ENCODE measurements at regions not wholly inside any gene's neighbourhood (a gene's known extent, or its start where the extent isn't known, plus 50 kb on each side); places are given as distances from the start of the nearest gene placed in this dataset.

DNA sequence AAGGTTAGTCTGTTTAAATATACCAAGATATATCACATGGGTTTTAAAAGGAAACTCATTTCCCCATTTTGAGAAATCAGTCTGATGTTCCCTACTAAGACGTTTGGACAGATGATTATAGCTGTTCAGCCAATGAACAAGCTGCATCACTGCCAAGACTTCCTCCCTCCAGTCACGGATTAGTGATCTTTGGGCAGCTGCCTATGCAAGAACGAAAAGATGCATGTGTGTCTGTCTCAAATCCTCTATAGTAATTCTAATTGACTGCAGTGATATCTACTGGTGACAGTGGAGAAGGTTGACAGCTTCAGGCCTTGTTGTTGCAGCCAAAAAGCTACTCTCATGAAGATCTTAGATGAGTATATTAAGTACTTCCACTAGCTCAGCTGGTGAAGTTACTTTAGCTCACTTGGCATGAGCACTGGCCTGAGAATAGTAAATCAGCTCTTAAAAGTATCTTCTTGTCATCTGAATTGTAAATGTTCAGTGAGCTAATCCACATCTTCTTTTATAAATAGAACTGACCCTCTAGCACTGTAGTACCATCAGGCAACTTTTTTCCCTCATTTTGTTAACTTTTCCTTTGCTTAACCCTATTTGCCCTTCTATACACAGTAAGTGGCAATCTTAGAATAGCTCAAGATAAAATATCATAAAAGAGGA lies 134.5 kb upstream of the PCDH10 start:
- no peak for DNase-seq (ENCODE audit: low read depth, low spot score)

- no peak for DNase-seq (ENCODE audit: low read depth, low spot score)
Observed at GRCh38 chr4:133045288-133045687, 103.8 kb upstream of the PCDH10 start.

DNA sequence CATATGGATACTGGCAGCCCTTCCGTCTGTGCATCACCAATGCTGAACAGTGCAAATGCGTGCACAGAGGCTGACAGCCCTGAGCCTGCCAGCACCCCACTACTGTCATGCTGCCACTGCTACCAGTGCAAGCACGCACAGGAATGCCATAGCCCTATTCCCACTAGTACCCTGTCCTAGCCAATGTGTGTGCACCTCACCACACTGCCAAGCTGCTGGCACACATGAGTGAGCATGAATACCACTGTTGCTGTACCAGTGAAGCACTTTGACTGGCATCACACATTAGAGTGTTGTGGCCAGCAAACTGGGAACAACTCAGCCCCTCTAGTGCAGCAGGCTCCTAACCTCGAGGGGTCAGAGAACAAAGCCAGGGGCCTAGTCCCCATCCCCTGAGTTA lies 102.9 kb upstream of the PCDH10 start:
- no peak for DNase-seq (ENCODE audit: low read depth, low spot score)

GRCh38 chr4:133058701-133059100 lies 90.4 kb upstream of the PCDH10 start:
- DNase-seq (ENCODE audit: low read depth, low spot score): no peak

- no peak for DNase-seq (ENCODE audit: low read depth, low spot score)
Observed at GRCh38 chr4:133059117-133059516, 90.0 kb upstream of the PCDH10 start.

DNA sequence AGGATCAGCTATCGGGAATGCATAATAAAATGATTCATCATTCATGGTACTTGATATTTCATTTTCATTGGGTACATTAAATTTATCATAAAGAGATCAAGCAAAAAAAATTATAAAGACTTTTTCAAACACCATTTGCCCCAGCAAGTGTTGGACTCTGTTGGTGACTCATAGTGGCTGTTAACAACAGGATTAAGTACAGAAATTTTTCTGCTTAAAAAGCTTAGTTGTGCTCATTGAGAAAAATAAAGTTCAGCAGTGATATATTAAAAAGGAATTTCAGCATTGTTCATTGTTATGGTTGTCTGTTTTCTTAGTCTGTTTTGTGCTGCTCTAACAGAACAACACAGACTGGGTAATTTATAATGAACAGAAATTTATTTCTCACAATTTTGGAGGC lies 86.2 kb upstream of the PCDH10 start:
- no peak for DNase-seq (ENCODE audit: low read depth, low spot score)

DNA sequence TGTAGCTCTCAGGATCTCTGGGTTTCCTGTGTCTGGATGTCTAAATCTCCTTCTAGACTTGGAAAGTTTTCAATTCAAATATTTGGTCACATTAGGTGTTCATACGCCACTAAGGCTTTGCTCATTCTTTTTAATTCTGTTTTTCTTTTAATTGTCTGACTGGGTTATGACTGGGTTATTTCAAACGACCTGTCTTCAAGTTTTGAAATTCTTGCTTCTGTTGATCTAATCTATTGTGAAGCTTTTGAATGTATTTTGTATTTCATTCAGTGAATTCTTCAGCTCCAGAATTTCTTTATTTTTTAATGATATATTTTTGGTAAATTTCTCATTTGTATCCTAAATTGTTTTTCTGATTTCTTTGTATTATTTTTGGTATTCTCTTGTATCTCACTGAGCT lies 81.0 kb upstream of the PCDH10 start:
- DNase-seq (ENCODE audit: low read depth, low spot score): no peak

- DNase-seq (ENCODE audit: low read depth, low spot score): no peak
Observed at GRCh38 chr4:133081246-133081645, 67.8 kb upstream of the PCDH10 start.

DNA sequence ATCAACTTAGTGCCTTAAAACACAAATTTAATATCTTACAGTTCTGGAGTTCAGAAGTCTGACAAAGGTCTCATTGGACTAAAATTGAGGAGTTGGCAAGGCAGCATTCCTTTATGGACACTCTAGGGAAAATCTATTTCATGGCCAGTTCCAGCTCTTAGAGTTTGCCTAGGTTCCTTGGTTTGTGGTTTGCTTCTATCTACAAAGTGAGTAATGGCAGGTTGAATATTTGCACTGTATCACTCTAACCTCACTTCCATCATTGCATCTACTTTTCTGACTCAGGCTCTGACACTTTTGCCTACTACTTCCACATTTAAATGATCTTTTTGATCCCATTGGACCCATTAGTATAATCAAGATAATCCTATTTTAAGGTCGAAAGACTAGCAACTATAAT lies 64.7 kb upstream of the PCDH10 start:
- DNase-seq (ENCODE audit: low read depth, low spot score): no peak

- no peak for DNase-seq (ENCODE audit: low read depth, low spot score)
Observed at GRCh38 chr4:133095591-133095990, 53.5 kb upstream of the PCDH10 start.

- DNase-seq (ENCODE audit: low read depth, low spot score): no peak
Observed at GRCh38 chr4:133096972-133097371, 52.1 kb upstream of the PCDH10 start.
